ENCODE measurements at regions not wholly inside any gene's neighbourhood (a gene's known extent, or its start where the extent isn't known, plus 50 kb on each side); places are given as distances from the start of the nearest gene placed in this dataset.

DNA sequence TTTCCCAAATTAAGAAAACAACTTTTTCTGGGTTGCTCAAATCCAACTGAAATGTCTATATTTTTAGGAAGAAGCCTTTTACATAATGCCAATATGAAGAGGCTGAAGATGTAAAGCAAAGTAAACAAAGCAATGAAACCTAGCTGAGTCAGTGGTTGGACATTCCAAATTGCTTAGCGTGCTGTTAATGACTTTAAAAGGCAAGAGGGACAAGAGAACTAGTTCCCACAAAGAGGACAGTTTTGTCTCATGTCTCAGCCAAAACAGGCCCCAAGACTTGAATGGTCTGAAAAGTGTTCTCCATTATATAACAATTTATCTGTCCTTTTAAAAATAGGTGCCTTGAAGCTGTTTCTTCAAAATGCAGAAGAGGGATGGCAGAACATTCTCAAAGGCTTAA, 407.0 kb downstream of the ENC1 start:
- Histone ChIP-seq H3K27ac (ENCODE audit: low read depth) (no peak overlapping the region), H3K4me1 (ENCODE audit: insufficient read depth) (no peaks in the 10 kb centered on the region), H3K36me3 (ENCODE audit: insufficient read depth) (no peaks in the 10 kb centered on the region), H3K4me3 (ENCODE audit: low read depth, low read length) (no peak overlapping the region)
- 68% methylated on average over 1 of the region's 1 CpG for WGBS
- DNase-seq (ENCODE audit: extremely low spot score), result no peak

DNA sequence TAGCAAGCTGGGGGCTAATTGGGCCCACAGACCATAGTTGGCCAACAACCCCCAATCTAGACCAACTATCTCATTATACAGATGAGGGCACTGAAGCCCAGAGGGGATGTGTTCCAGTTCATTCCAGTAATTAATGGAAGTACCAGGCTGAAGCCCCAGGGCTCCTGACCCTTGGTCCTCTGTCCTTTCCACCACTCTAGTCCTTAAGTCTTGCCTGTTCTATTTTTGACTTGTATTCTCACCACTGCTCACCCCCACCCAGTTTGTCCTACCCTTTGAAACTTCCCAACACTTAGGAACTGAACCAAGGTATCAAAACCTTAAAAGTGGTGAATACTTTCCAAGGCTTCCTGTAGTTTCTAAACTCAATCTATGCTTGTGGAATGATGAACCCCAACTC, 407.4 kb downstream of the ENC1 start:
- H3K36me3 ChIP-seq (ENCODE audit: insufficient read depth), result no peaks in the 10 kb centered on the region
- no peak overlapping the region for H3K4me3 ChIP-seq (ENCODE audit: low read depth, low read length)
- DNase-seq (ENCODE audit: extremely low spot score), result no peak
- H3K4me1 ChIP-seq (ENCODE audit: insufficient read depth), result no peaks in the 10 kb centered on the region
- no peak overlapping the region for H3K27ac ChIP-seq (ENCODE audit: low read depth)

GRCh38 chr5:74232276-74232675, 408.3 kb downstream of the ENC1 start:
- 95% methylated on average over 2 of the region's 2 CpGs for WGBS
- no peak overlapping the region for H3K27ac ChIP-seq (ENCODE audit: low read depth)
- no peaks in the 10 kb centered on the region for H3K36me3 ChIP-seq (ENCODE audit: insufficient read depth)

DNA sequence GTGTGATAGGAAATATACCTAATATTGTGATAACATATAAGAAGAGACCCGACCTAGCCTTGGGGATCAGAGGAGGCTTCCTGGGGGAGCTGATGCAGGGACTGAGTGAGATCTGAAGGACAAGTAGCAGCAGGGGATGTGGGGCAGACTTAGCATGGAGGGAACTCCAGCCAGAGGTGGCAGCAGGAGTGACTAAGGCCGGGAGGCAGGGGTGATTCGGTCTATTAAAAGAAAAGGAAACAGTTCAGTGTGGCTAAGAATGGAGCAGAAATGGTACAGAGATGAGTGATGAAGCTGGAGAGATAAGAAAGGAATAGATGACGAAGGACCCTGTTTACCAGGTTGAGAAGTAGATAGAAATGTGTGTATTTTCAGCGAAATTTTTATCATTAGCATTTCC, 408.8 kb downstream of the ENC1 start:
- no peaks in the 10 kb centered on the region for H3K36me3 ChIP-seq (ENCODE audit: insufficient read depth)
- H3K4me3 ChIP-seq (ENCODE audit: low read depth, low read length), result no peak overlapping the region
- no peak overlapping the region for H3K27ac ChIP-seq (ENCODE audit: low read depth)
- no peaks in the 10 kb centered on the region for H3K4me1 ChIP-seq (ENCODE audit: insufficient read depth)
- no peak for DNase-seq (ENCODE audit: extremely low spot score)
- 91% methylated on average over 5 of the region's 5 CpGs for WGBS

More at GRCh38 chr5:74232276-74232675, 408.3 kb downstream of the ENC1 start:
- DNase-seq (ENCODE audit: extremely low spot score), result no peak
- Histone ChIP-seq H3K4me3 (ENCODE audit: low read depth, low read length) (no peak overlapping the region), H3K4me1 (ENCODE audit: insufficient read depth) (no peaks in the 10 kb centered on the region)

DNA sequence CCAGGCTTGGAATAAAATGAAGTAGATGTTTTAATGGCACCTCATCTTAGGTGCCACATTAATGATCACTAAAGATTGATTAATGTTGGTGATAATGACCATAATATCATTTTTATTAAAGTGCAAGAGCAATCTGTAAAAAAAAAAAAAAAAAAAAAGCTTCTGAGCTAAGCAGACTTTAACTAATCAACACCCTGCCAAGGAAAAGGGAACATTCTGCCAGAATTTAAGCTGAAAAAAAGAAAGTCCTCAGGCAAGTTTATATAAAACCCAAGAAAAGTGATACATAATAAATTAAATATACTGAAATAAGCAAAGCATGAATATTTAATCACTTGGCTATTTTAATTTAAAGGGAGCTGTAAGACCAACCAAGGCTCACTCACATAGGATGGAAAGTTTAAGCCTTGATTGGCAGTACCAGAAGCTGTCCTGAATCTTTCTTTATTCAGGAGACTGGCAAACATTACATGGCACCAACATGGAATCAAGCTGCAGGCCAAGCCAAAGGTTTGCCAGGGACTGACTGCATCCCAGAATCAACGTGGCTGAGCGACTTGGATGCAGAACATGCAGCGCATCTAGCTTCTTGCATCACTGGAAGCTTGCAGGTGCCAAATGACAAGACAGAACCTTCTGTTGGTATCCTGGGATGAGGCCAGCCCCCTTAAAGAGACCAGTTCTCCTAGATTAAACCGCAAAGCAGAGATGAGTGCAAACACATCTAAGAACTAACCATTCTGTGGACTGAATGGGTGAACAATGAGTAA, 413.6 kb downstream of the ENC1 start:
- Histone ChIP-seq H3K27ac (ENCODE audit: low read depth) (no peak overlapping the region), H3K4me1 (ENCODE audit: insufficient read depth) (no peaks in the 10 kb centered on the region), H3K36me3 (ENCODE audit: insufficient read depth) (no peaks in the 10 kb centered on the region), H3K4me3 (ENCODE audit: low read depth, low read length) (no peak overlapping the region)
- WGBS, result 69% methylated on average over 4 of the region's 4 CpGs
- DNase-seq (ENCODE audit: extremely low spot score), result no peak

DNA sequence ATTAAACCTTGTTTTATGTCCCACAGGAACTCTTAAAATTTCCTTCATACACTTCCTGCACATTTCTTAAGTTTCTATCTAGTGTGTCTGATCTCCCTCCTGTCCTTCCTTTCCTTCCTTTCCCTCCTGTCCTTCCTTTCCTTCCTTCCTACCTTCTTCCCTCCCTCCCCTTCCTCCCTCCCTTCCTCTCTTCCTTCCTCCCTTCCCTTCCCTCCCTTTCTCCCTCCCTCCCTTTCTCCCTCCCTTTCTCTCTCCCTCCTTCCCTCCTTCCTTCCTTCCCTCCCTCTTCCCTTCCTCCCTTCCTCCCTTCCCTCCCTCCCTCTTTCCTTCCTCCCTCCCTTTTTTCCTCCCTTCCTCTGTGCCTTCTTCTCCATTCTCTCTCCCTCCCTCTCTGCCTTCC, 414.9 kb downstream of the ENC1 start:
- Histone ChIP-seq H3K4me1 (ENCODE audit: insufficient read depth) (no peaks in the 10 kb centered on the region), H3K27ac (ENCODE audit: low read depth) (no peak overlapping the region), H3K36me3 (ENCODE audit: insufficient read depth) (no peaks in the 10 kb centered on the region), H3K4me3 (ENCODE audit: low read depth, low read length) (no peak overlapping the region)
- no peak for DNase-seq (ENCODE audit: extremely low spot score)

- no peak overlapping the region for H3K27ac ChIP-seq (ENCODE audit: low read depth)
- H3K36me3 ChIP-seq (ENCODE audit: insufficient read depth), result no peaks in the 10 kb centered on the region
- H3K4me1 ChIP-seq (ENCODE audit: insufficient read depth), result no peaks in the 10 kb centered on the region
- H3K4me3 ChIP-seq (ENCODE audit: low read depth, low read length), result no peak overlapping the region
- DNase-seq (ENCODE audit: extremely low spot score), result no peak
Measured at GRCh38 chr5:74224331-74224730, 416.2 kb downstream of the ENC1 start.

DNA sequence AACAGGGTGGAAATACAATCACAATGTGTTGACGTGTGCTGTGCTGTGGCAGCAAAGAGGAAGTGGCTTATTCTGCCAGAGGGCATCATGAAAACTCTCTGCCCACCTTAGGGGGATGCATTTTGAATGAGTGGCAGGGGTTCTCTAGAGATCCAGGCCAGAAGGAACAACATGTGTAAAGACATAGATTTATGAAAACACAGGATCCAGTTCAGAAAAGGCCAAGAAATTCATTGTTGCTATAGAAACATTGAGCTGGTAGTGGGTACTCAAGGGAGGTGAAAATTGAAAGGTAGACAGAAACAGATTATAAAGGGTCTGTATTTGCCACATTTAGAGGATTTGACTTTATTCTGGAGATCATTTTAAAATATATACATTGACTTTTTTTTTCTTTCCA, 417.7 kb downstream of the ENC1 start:
- Histone ChIP-seq H3K36me3 (ENCODE audit: insufficient read depth) (no peaks in the 10 kb centered on the region), H3K4me3 (ENCODE audit: low read depth, low read length) (no peak overlapping the region), H3K4me1 (ENCODE audit: insufficient read depth) (no peaks in the 10 kb centered on the region), H3K27ac (ENCODE audit: low read depth) (no peak overlapping the region)
- no peak for DNase-seq (ENCODE audit: extremely low spot score)
- 87% methylated on average over 1 of the region's 1 CpG for WGBS

DNA sequence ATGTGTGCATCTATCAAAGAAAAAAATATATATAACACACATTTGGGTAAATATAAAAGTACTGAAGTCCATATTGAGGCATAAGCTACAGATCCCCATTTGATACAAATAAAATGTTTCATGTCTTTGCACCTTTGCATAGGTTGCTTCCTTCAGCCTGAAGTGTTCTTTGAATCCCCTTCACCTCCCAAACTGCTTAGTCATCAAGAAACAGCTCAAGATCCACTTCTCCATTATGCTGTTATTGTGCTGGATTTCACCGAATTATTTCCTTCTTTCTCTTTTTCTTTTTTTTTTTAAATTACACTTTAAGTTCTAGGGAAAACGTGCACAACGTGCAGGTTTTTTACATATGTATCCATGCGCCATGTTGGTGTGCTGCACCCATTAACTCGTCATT, 419.1 kb downstream of the ENC1 start:
- no peak for DNase-seq (ENCODE audit: extremely low spot score)
- no peaks in the 10 kb centered on the region for H3K36me3 ChIP-seq (ENCODE audit: insufficient read depth)
- no peak overlapping the region for H3K27ac ChIP-seq (ENCODE audit: low read depth)
- no peak overlapping the region for H3K4me3 ChIP-seq (ENCODE audit: low read depth, low read length)
- no peaks in the 10 kb centered on the region for H3K4me1 ChIP-seq (ENCODE audit: insufficient read depth)
- 90% methylated on average over 5 of the region's 5 CpGs for WGBS

DNA sequence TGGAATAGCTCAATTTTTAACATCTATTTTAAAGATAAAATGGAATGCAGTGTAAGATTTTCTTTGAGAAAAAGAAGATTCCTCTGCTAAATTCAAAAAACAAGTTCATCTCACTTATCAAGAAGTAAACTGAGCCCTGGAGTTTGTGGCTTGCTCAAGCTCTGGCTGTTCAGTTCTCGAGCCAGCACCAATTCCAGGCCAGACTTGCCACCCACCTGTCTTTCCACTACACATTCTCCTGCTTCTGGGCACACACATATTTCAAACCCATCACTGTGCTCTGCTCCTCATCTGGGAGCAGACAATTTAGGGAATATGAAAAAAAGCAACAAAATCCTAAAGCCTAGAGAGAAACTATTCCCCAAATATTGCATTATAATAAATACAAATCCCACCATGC, 424.5 kb downstream of the ENC1 start:
- Histone ChIP-seq H3K27ac (ENCODE audit: low read depth) (no peak overlapping the region), H3K4me1 (ENCODE audit: insufficient read depth) (no peaks in the 10 kb centered on the region), H3K4me3 (ENCODE audit: low read depth, low read length) (no peak overlapping the region), H3K36me3 (ENCODE audit: insufficient read depth) (no peaks in the 10 kb centered on the region)
- WGBS, result 92% methylated on average over 1 of the region's 1 CpG
- DNase-seq (ENCODE audit: extremely low spot score), result no peak

DNA sequence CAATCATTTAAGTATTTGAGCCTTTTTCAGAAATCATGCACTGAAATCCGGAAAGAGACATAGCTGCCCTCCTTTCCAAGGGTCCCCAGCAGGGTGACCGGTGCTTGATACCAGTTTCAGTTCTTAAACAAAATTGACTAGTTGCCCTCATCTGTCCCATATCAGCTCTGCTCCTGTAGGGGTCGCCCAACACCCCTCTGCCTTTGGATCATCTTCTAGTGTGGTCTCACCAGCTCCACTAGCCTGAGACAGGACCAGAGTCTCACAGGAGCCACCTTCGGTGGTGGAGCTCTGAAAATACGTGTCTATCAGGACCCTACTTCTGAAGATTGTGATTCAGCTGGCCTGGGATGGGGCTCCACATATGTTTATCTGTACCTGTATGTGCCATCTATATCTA, 428.2 kb downstream of the ENC1 start:
- Histone ChIP-seq H3K36me3 (ENCODE audit: insufficient read depth) (no peaks in the 10 kb centered on the region), H3K4me1 (ENCODE audit: insufficient read depth) (no peaks in the 10 kb centered on the region), H3K4me3 (ENCODE audit: low read depth, low read length) (no peak overlapping the region), H3K27ac (ENCODE audit: low read depth) (no peak overlapping the region)
- DNase-seq (ENCODE audit: extremely low spot score), result no peak
- 83% methylated on average over 5 of the region's 5 CpGs for WGBS

GRCh38 chr5:74209571-74209970, 431.0 kb downstream of the ENC1 start:
- no peak for DNase-seq (ENCODE audit: extremely low spot score)
- H3K36me3 ChIP-seq (ENCODE audit: insufficient read depth), result no peaks in the 10 kb centered on the region
- no peak overlapping the region for H3K27ac ChIP-seq (ENCODE audit: low read depth)
- 95% methylated on average over 2 of the region's 2 CpGs for WGBS
- no peaks in the 10 kb centered on the region for H3K4me1 ChIP-seq (ENCODE audit: insufficient read depth)
- no peak overlapping the region for H3K4me3 ChIP-seq (ENCODE audit: low read depth, low read length)

- no peak for DNase-seq (ENCODE audit: extremely low spot score)
- 64% methylated on average over 12 of the region's 12 CpGs for WGBS
- Histone ChIP-seq H3K4me3 (ENCODE audit: low read depth, low read length) (no peak overlapping the region), H3K36me3 (ENCODE audit: insufficient read depth) (no peaks in the 10 kb centered on the region), H3K27ac (ENCODE audit: low read depth) (no peak overlapping the region), H3K4me1 (ENCODE audit: insufficient read depth) (no peaks in the 10 kb centered on the region)
Measured at GRCh38 chr5:74206579-74207550, 433.7 kb downstream of the ENC1 start.
